ENCODE measurements at regions not wholly inside any gene's neighbourhood (a gene's known extent, or its start where the extent isn't known, plus 50 kb on each side); places are given as distances from the start of the nearest gene placed in this dataset.

DNA sequence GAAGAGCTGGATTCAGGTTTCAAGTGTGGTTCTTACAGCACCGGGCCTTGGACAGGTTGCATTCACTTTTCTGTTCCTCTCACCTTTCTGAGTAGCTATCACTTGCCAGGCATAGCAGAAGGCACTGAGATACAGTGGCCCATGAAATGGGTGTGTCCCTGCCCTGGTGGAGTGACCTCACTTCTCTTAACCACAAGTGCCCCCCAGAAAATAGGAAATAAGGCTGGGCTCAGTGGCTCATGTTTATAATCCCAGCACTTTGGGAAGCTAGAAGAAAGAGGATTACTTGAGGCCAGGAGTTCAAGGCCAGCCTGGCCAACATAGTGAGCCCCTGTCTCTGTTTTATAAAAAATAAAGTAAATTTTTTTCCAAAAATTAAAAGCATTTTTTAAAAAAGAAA lies 101.7 kb upstream of the KIT start:
- no peak for DNase-seq (ENCODE audit: low read depth)
- no peak overlapping the region for H3K4me3 ChIP-seq (ENCODE audit: low read depth, low read length)
- no peak for TF ChIP-seq CTCF (IDR thresholded peaks at IDR 0.05; ENCODE audit: insufficient read depth, low read length)

DNA sequence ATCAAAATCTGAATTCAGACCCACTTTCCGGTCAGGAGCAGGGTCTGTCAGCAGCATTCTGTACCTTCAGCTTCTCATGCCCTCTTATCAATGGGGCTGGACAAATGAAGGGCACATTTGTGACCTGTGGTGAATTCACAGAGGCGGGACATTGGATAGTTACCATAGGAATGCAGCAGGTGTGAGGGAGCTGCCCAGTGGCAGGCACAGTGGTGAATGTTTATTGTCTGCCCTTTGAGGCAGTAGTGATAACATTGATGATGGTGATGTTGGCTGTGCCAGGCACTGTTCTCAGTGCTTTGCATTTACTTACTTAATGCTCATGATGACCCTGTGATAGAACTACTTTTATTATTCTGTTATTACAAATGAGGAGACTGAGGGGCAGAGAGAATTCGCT lies 101.2 kb upstream of the KIT start:
- DNase-seq (ENCODE audit: low read depth), result no peak
- TF ChIP-seq CTCF (IDR thresholded peaks at IDR 0.05; ENCODE audit: insufficient read depth, low read length), result no peak

GRCh38 chr4:54558889-54559677 lies 98.7 kb upstream of the KIT start:
- H3K4me3 ChIP-seq (ENCODE audit: low read depth, low read length), result no peak overlapping the region
- DNase-seq (ENCODE audit: low read depth), result no peak
- TF ChIP-seq CTCF (IDR thresholded peaks at IDR 0.05; ENCODE audit: insufficient read depth, low read length), result no peak

More for the DNA sequence above, 101.2 kb upstream of the KIT start:
- no peak overlapping the region for H3K4me3 ChIP-seq (ENCODE audit: low read depth, low read length)

- TF ChIP-seq CTCF (IDR thresholded peaks at IDR 0.05; ENCODE audit: insufficient read depth, low read length), result no peak
- no peak for DNase-seq (ENCODE audit: low read depth)
- no peak overlapping the region for H3K4me3 ChIP-seq (ENCODE audit: low read depth, low read length)
These were observed 97.2 kb upstream of the KIT start for GRCh38 chr4:54560513-54560912.

DNA sequence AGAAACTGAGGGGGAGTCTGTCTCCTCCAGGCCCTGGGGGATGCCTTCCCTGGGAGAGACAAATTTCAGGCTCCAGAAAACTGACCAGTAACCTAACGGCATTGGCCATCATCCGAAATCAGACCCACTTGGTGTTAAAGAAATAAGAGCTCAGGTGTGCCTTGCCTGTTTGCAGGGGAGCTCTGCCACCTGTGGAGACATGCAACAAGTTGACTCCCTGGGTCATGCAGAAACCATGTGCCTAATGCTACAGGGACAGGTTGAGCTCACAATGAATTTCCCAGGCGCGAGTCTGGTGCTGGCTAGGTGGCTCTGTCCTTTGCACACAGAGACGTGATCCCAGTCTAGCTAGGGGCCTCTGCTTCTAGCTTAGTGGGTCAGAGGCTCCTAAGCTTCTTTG lies 95.8 kb upstream of the KIT start:
- H3K4me3 ChIP-seq (ENCODE audit: low read depth, low read length), result no peak overlapping the region
- TF ChIP-seq CTCF (IDR thresholded peaks at IDR 0.05; ENCODE audit: insufficient read depth, low read length), result no peak
- DNase-seq (ENCODE audit: low read depth), result no peak

DNA sequence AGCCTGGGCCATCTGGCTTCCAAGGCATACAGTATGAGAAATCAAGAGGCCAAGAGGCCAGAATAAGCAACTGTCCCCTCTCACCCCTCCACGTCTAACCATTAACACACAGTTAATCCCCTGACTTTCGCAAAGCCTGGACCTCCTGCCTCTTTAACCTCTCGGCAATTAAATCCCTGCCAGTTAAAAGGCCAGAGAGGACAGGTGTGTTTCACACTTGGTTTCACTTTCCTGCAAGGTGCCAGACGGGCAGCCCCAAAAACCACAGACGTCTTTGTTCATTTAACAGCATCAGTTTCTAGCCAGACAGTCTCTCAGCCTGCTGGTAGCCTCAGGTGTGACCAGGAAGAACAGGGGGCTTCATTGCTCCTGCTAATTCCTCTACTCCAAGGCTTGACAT lies 91.1 kb upstream of the KIT start:
- H3K4me3 ChIP-seq (ENCODE audit: low read depth, low read length), result no peak overlapping the region
- DNase-seq (ENCODE audit: low read depth), result no peak
- TF ChIP-seq CTCF (IDR thresholded peaks at IDR 0.05; ENCODE audit: insufficient read depth, low read length), result no peak

DNA sequence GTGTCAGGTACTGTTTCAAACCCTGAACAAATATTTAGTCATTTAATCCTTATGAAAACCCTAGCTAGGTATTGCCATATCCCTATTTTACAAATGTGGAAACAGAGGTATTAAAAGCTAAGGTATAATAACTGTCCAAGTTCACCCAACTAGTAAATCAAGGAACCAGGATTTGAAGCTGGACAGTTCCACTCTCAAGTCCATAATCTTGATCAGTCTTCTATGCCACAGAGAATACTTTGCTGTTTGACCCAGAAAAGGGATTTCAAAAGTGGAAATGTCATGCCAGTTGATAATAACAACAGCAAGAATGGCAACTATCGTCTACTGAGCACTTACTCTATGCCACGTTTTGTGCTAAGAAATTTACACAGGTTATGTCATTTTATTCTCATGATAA lies 90.4 kb upstream of the KIT start:
- DNase-seq (ENCODE audit: low read depth), result no peak
- no peak for TF ChIP-seq CTCF (IDR thresholded peaks at IDR 0.05; ENCODE audit: insufficient read depth, low read length)
- no peak overlapping the region for H3K4me3 ChIP-seq (ENCODE audit: low read depth, low read length)

Measured in fibroblast of the aortic adventitia (primary cell).